B cell (primary cell): ENCODE measurements at regions not wholly inside any gene's neighbourhood (a gene's known extent, or its start where the extent isn't known, plus 50 kb on each side); places are given as distances from the start of the nearest gene placed in this dataset.

ENCODE experiments used
- ATAC-seq: fragments of 200-7000 bp; cut with Tn5 transposase; one replicate; pipeline ENCODE4 v1.10.0; 2021; ENCODE audit warnings: low read depth, mild to moderate bottlenecking, moderate number of reproducible peaks, moderate library complexity
- CTCF ChIA-PET: fragments of 350-600 bp; sonication (Branson Sonifier 250); formaldehyde crosslinking; loops from one replicate; lab custom pipeline; 2021; ENCODE audit warnings: antibody characterized with exemption, inconsistent platforms; lab: Charles Lee
- POLR2A ChIA-PET: fragments of 350-600 bp; sonication (Branson Sonifier 250); formaldehyde crosslinking; loops from one replicate; lab custom pipeline; 2021; ENCODE audit warnings: antibody characterized with exemption; lab: Charles Lee
- DNase-seq: peaks from one replicate; pipeline ENCODE4 v3.0.0; 2013
- H2AFZ ChIP-seq: 2 replicates; pipeline ENCODE4 v1.6.1; 2012; ENCODE audit warnings: mild to moderate bottlenecking, low read depth, low read length; ENCODE audit not compliant: insufficient read depth, poor library complexity, severe bottlenecking
- H3K27ac ChIP-seq, 2 donors: 1 replicate in 1 of 2; 2 replicates in 1 of 2; pipeline ENCODE4 v1.5.1; 2012 to 2013; ENCODE audit warnings: low read length in 2 of 2, mild to moderate bottlenecking in 2 of 2, moderate library complexity in 1 of 2
- H3K27me3 ChIP-seq, 4 experiments: fragments of 200-600 bp in 1 of 4; sonication (generic) in 1 of 4; replicated peaks in 1 of 4; 1 replicate in 2 of 4; 2 replicates in 2 of 4; pipeline versions ENCODE4 v1.6.1 to v1.7.0; 2013 to 2016; ENCODE audit warnings: low read length in 3 of 4, mild to moderate bottlenecking in 2 of 4, mixed read lengths in 1 of 4, moderate library complexity in 1 of 4; ENCODE audit not compliant: insufficient read depth in 4 of 4, control insufficient read depth in 3 of 4; ENCODE audit errors: control extremely low read depth in 1 of 4
- H3K36me3 ChIP-seq, 2 experiments: replicated peaks in 1 of 2; 1 replicate in 1 of 2; 2 replicates in 1 of 2; pipeline versions ENCODE4 v1.6.1 to v1.7.1; 2013; ENCODE audit warnings: low read length in 1 of 2; ENCODE audit not compliant: insufficient read depth in 2 of 2, control insufficient read depth in 1 of 2; ENCODE audit errors: control extremely low read depth in 1 of 2, extremely low read depth in 1 of 2
- H3K4me1 ChIP-seq, 2 donors: fragments of 200-600 bp in 1 of 2; sonication (generic) in 1 of 2; 1 replicate in 1 of 2; 2 replicates in 1 of 2; pipeline versions ENCODE4 v1.5.1 to v1.6.1; 2013 to 2017; ENCODE audit warnings: low read length in 2 of 2; ENCODE audit not compliant: control insufficient read depth in 2 of 2, insufficient read depth in 2 of 2
- H3K4me2 ChIP-seq: replicated peaks from 2 replicates; pipeline ENCODE3; 2012; ENCODE audit warnings: mild to moderate bottlenecking, low read depth, low read length; ENCODE audit not compliant: poor library complexity, severe bottlenecking
- H3K4me3 ChIP-seq, 5 experiments: fragments of 200-600 bp in 1 of 5; sonication (generic) in 1 of 5; 1 replicate in 3 of 5; 2 replicates in 2 of 5; pipeline versions ENCODE4 v1.5.1 to v1.7.0; 2011 to 2016; ENCODE audit warnings: low read length in 4 of 5, mild to moderate bottlenecking in 4 of 5, low read depth in 2 of 5, control low read depth in 1 of 5, moderate library complexity in 1 of 5; ENCODE audit not compliant: insufficient read depth in 1 of 5; ENCODE audit errors: control extremely low read depth in 1 of 5, extremely low read depth in 1 of 5
- H3K79me2 ChIP-seq: fragments of 200-600 bp; sonication (generic); one replicate; pipeline ENCODE4 v1.6.0; 2016; ENCODE audit warnings: low read length; ENCODE audit not compliant: control insufficient read depth, insufficient read depth
- H3K9ac ChIP-seq: fragments of 200-600 bp; sonication (generic); 2 replicates; pipeline ENCODE4 v1.6.1; 2017; ENCODE audit warnings: mild to moderate bottlenecking, low read length, moderate library complexity
- H3K9me3 ChIP-seq, 3 donors: one replicate each; pipeline versions ENCODE4 v1.6.1 to v1.7.1; 2013; ENCODE audit warnings: low read length in 2 of 3; ENCODE audit not compliant: control insufficient read depth in 2 of 3, insufficient read depth in 1 of 3; ENCODE audit errors: control extremely low read depth in 1 of 3
- H4K20me1 ChIP-seq: 2 replicates; pipeline ENCODE4 v1.6.0; 2012; ENCODE audit warnings: mild to moderate bottlenecking, low read length; ENCODE audit not compliant: insufficient read depth, control insufficient read depth, poor library complexity, severe bottlenecking
- H3K27ac Mint-ChIP-seq: one replicate; pipeline ENCODE4 v1.8.0; 2021; ENCODE audit warnings: mixed read lengths
- H3K27me3 Mint-ChIP-seq: one replicate; pipeline ENCODE4 v1.8.0; 2021; ENCODE audit warnings: mixed read lengths
- H3K4me1 Mint-ChIP-seq: one replicate; pipeline ENCODE4 v1.8.0; 2021; ENCODE audit warnings: mixed read lengths
- H3K4me3 Mint-ChIP-seq: one replicate; pipeline ENCODE4 v1.8.0; 2021; ENCODE audit warnings: mixed read lengths
- H3K9me3 Mint-ChIP-seq: one replicate; pipeline ENCODE4 v1.8.0; 2022; ENCODE audit warnings: mixed read lengths; ENCODE audit not compliant: insufficient read depth
- EZH2 ChIP-seq: IDR thresholded peaks from 2 replicates; pipeline ENCODE4 v1.6.1; 2012; ENCODE audit warnings: borderline replicate concordance, low read depth, mild to moderate bottlenecking, moderate library complexity, low read length; ENCODE audit not compliant: insufficient read depth, poor library complexity, severe bottlenecking
- WGBS: methylation state at CpG from one replicate; pipeline ENCODE4 v1.1.5; 2013; ENCODE audit warnings: missing lambda C conversion rate; ENCODE audit not compliant: insufficient coverage; 5-methylcytosine and 5-hydroxymethylcytosine counted together
- intact Hi-C: fragments of 100-400 bp; cut with micrococcal nuclease; formaldehyde crosslinking; loops from one replicate; pipeline ENCODE4 v1.10.0; 2022
- TF ChIP-seq, protein P1 (sequence below): fragments of 200-600 bp; IDR thresholded peaks from one replicate; pipeline ENCODE4 v1.8.0; 2022; ENCODE audit warnings: antibody characterized with exemption, mild to moderate bottlenecking

GRCh38 chr5:145588558-145588957 is 246.6 kb downstream of the PRELID2 start:
- H3K9ac ChIP-seq = no peak overlapping the region
- no peak for ATAC-seq

GRCh38 chr5:145588113-145588512 is 247.0 kb downstream of the PRELID2 start:
- no peaks in the 10 kb centered on the region for H3K27me3 Mint-ChIP-seq
- Histone ChIP-seq H3K9me3 (no peaks in the 10 kb centered on the region), H3K79me2 (no peaks in the 10 kb centered on the region), H3K9ac (no peak overlapping the region), H3K4me1 (no peaks in the 10 kb centered on the region), H3K36me3 (no peaks in the 10 kb centered on the region), H3K27me3 (no peaks in the 10 kb centered on the region), H2AFZ (no peak overlapping the region), H3K4me2 (no peak overlapping the region), H3K4me3 (no peak overlapping the region), H4K20me1 (no peaks in the 10 kb centered on the region), H3K27ac (no peak overlapping the region)
- POLR2A ChIA-PET = no interaction called here
- no peaks in the 10 kb centered on the region for H3K9me3 Mint-ChIP-seq
- ATAC-seq (no peak), DNase-seq (no peak)
- no peaks in the 10 kb centered on the region for H3K4me1 Mint-ChIP-seq
- no CpG with 5 or more reads among the region's 4 CpGs for WGBS
- intact Hi-C loops = no loop called here
- TF ChIP-seq EZH2 = no peak
- TF ChIP-seq, protein P1, sequence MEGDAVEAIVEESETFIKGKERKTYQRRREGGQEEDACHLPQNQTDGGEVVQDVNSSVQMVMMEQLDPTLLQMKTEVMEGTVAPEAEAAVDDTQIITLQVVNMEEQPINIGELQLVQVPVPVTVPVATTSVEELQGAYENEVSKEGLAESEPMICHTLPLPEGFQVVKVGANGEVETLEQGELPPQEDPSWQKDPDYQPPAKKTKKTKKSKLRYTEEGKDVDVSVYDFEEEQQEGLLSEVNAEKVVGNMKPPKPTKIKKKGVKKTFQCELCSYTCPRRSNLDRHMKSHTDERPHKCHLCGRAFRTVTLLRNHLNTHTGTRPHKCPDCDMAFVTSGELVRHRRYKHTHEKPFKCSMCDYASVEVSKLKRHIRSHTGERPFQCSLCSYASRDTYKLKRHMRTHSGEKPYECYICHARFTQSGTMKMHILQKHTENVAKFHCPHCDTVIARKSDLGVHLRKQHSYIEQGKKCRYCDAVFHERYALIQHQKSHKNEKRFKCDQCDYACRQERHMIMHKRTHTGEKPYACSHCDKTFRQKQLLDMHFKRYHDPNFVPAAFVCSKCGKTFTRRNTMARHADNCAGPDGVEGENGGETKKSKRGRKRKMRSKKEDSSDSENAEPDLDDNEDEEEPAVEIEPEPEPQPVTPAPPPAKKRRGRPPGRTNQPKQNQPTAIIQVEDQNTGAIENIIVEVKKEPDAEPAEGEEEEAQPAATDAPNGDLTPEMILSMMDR = no peak
- no peak overlapping the region for H3K4me3 Mint-ChIP-seq
- CTCF ChIA-PET = no interaction called here
- H3K27ac Mint-ChIP-seq = no peak overlapping the region

More at GRCh38 chr5:145588558-145588957, 246.6 kb downstream of the PRELID2 start:
- Histone ChIP-seq H3K27me3 (no peaks in the 10 kb centered on the region), H2AFZ (no peak overlapping the region), H3K9me3 (no peaks in the 10 kb centered on the region), H3K4me3 (no peak overlapping the region), H4K20me1 (no peaks in the 10 kb centered on the region), H3K4me1 (no peaks in the 10 kb centered on the region), H3K79me2 (no peaks in the 10 kb centered on the region), H3K36me3 (no peaks in the 10 kb centered on the region), H3K4me2 (no peak overlapping the region), H3K27ac (no peak overlapping the region)
- ChIA-PET POLR2A (no interaction called here), CTCF (no interaction called here)
- TF ChIP-seq, protein P1 = no peak
- TF ChIP-seq EZH2 = no peak
- H3K27ac Mint-ChIP-seq = no peak overlapping the region
- no peaks in the 10 kb centered on the region for H3K4me1 Mint-ChIP-seq
- H3K27me3 Mint-ChIP-seq = no peaks in the 10 kb centered on the region
- no peak for DNase-seq
- intact Hi-C loops = no loop called here
- H3K9me3 Mint-ChIP-seq = no peaks in the 10 kb centered on the region
- H3K4me3 Mint-ChIP-seq = no peak overlapping the region
- WGBS = no CpG with 5 or more reads among the region's 2 CpGs
